ENCODE measurements at regions not wholly inside any gene's neighbourhood (a gene's known extent, or its start where the extent isn't known, plus 50 kb on each side); places are given as distances from the start of the nearest gene placed in this dataset.

DNA sequence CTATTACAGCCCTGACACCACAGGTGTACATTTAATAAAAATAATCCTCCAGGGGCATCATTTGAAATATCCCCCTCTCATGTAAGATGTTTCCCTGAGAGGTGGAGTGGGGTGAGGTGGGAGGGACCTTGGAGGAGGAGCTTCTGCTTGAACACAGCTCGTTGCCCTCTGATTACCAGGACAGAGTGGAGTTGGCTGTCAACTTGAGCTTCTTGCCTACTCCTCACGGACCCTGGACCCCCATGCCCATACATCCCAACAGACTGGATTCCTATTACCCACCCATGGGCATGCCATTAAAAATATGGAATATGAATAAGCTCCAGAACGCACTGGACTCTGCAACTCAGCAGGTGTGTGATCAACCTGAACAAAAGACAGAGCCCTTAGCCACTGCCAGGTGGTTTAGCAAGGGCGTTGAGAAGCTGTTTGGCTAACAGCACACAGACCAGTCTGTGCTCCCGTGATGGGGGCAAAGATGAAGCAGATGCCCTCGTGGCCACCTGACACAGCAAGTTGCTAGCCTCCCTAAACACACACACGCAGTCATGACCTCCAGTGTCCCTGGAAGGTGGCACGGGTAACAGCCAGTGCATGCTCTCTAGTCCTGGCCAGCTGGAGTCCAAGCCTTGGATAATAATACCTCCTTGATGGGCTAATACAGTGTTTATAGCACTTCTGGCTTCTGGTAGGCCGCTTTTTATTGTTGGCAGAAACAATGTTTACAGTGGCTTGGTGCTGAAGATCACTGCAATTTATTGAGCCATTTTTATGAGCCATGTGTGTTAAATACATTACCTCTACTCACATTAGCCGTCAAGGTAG lies 155.0 kb downstream of the TOMM20 start:
- DNase-seq (ENCODE audit: low read depth) = no peak
- no peak overlapping the region for H3K4me3 ChIP-seq (ENCODE audit: low read depth, low read length)
- no peak for TF ChIP-seq CTCF (conservative IDR thresholded peaks at IDR 0.05; ENCODE audit: low read depth, low read length)

- TF ChIP-seq CTCF (conservative IDR thresholded peaks at IDR 0.05; ENCODE audit: low read depth, low read length) = no peak
- H3K4me3 ChIP-seq (ENCODE audit: low read depth, low read length) = no peak overlapping the region
- DNase-seq (ENCODE audit: low read depth) = no peak
These were observed 156.0 kb downstream of the TOMM20 start for GRCh38 chr1:234972411-234973191.

DNA sequence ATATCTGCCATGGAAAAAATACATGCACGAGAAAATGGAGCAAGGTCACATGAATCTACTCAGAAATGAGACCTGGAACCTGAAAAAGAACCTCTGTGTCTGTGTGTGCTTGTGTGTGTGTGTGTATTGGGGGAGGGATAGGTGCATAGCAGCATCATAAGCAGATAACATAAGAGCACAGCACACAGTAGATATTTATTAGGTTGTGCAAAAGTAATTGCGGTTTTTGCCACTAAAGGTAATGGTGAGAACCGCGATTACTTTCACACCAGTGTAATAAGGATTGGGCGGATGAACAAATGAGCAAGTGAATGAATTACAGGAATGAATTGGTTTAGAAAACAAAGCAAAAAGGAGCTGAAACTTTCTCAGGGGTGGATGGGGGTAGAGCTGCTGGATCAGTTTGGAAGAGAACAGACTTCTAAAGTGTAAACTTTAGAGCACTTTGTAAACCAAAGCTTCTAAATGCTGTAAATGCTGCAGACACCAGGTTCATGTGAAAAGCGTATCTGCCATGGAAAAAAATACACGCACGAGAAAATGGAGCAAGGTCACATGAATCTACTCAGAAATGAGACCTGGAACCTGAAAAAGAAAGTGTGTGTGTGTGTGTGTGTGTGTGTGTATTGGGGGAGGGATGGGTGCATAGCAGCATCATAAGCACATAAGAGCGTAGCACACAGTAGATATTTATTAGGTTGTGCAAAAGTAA lies 156.9 kb downstream of the TOMM20 start:
- no peak for TF ChIP-seq CTCF (conservative IDR thresholded peaks at IDR 0.05; ENCODE audit: low read depth, low read length)
- H3K4me3 ChIP-seq (ENCODE audit: low read depth, low read length) = no peak overlapping the region
- no peak for DNase-seq (ENCODE audit: low read depth)

DNA sequence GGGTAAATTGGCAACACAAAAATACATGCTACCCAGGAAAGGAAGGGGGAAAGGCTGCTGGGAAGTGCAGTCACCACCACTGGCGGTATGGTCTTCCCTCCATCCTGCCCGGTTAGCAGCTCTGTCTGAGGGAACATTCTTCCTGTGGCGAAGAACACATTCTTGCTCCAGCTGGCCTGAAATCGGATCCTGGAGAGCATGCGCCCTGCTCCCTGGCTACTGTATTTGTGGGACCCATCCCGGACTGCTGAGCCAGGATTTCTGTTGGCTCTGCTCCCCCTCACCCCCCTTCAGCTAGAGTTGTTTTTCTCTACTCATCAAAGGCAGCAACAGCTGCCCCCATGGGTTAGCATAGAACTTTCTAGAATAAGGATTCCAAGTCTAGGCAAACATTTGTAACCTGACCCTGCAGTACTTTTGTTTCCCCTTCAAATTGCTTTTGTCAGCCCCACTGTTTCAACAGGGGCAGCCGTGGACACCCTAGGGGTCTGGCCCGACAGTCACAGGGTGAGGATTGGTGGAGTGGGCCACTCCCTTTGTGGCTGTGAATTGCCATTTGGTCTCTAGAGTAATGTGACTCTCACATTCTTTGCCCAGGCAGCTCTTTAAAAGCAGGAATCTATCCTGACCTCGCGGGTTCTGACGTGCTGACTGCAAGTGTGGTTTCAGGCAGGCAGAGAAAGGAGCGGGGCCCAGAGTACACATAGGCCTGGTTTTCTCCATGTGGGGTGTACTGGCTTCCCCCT lies 157.7 kb downstream of the TOMM20 start:
- no peak for TF ChIP-seq CTCF (conservative IDR thresholded peaks at IDR 0.05; ENCODE audit: low read depth, low read length)
- no peak for DNase-seq (ENCODE audit: low read depth)
- H3K4me3 ChIP-seq (ENCODE audit: low read depth, low read length) = no peak overlapping the region

- DNase-seq (ENCODE audit: low read depth) = no peak
- H3K4me3 ChIP-seq (ENCODE audit: low read depth, low read length) = no peak overlapping the region
- no peak for TF ChIP-seq CTCF (conservative IDR thresholded peaks at IDR 0.05; ENCODE audit: low read depth, low read length)
These were observed 158.3 kb downstream of the TOMM20 start for GRCh38 chr1:234970401-234970730.

GRCh38 chr1:234969581-234970400 lies 158.8 kb downstream of the TOMM20 start:
- no peak for TF ChIP-seq CTCF (conservative IDR thresholded peaks at IDR 0.05; ENCODE audit: low read depth, low read length)
- no peak for DNase-seq (ENCODE audit: low read depth)
- peak overlapping the region; percentile 23 for H3K4me3 ChIP-seq (ENCODE audit: low read depth, low read length)

All from epithelial cell of proximal tubule (primary cell).